GM20000 (cell line): ENCODE measurements at regions not wholly inside any gene's neighbourhood (a gene's known extent, or its start where the extent isn't known, plus 50 kb on each side); places are given as distances from the start of the nearest gene placed in this dataset.
"Not testable (repeated sequence)": the region's sequence is repeated elsewhere in the genome, so short reads cannot be mapped to it uniquely, and the experiment has no call there.

Experiments
- DNase-seq: peaks from one replicate; pipeline ENCODE4 v3.0.0; 2012; ENCODE audit warnings: low spot score
- CTCF ChIP-seq: IDR thresholded peaks from 2 replicates; pipeline ENCODE4 v1.5.1; 2012; ENCODE audit warnings: mild to moderate bottlenecking, control low read depth; ENCODE audit errors: extremely low read depth, missing control alignments

GRCh38 chr5:152164860-152165259, 240.2 kb upstream of the GLRA1 start:
- TF ChIP-seq CTCF = no peak
- DNase-seq = no peak

- DNase-seq = not testable (repeated sequence)
These were observed 235.2 kb upstream of the GLRA1 start for GRCh38 chr5:152159894-152160293.

GRCh38 chr5:152154452-152154851, 229.8 kb upstream of the GLRA1 start:
- not testable (repeated sequence) for DNase-seq

GRCh38 chr5:152151940-152152339, 227.3 kb upstream of the GLRA1 start:
- no peak for DNase-seq

GRCh38 chr5:152151113-152151512, 226.5 kb upstream of the GLRA1 start:
- no peak for TF ChIP-seq CTCF
- DNase-seq = no peak

More at GRCh38 chr5:152151940-152152339, 227.3 kb upstream of the GLRA1 start:
- TF ChIP-seq CTCF = no peak

- TF ChIP-seq CTCF = no peak
- DNase-seq = no peak
These were observed 222.6 kb upstream of the GLRA1 start for GRCh38 chr5:152147286-152147685.

GRCh38 chr5:152146566-152146965, 221.9 kb upstream of the GLRA1 start:
- no peak for TF ChIP-seq CTCF
- no peak for DNase-seq

- TF ChIP-seq CTCF = no peak
These were observed 219.9 kb upstream of the GLRA1 start for GRCh38 chr5:152144556-152144955.

GRCh38 chr5:152144030-152144429, 219.4 kb upstream of the GLRA1 start:
- DNase-seq = no peak
- no peak for TF ChIP-seq CTCF

More at GRCh38 chr5:152144556-152144955, 219.9 kb upstream of the GLRA1 start:
- DNase-seq = no peak
